ENCODE measurements at regions not wholly inside any gene's neighbourhood (a gene's known extent, or its start where the extent isn't known, plus 50 kb on each side); places are given as distances from the start of the nearest gene placed in this dataset.
"Not testable (repeated sequence)": the region's sequence is repeated elsewhere in the genome, so short reads cannot be mapped to it uniquely, and the experiment has no call there.

DNA sequence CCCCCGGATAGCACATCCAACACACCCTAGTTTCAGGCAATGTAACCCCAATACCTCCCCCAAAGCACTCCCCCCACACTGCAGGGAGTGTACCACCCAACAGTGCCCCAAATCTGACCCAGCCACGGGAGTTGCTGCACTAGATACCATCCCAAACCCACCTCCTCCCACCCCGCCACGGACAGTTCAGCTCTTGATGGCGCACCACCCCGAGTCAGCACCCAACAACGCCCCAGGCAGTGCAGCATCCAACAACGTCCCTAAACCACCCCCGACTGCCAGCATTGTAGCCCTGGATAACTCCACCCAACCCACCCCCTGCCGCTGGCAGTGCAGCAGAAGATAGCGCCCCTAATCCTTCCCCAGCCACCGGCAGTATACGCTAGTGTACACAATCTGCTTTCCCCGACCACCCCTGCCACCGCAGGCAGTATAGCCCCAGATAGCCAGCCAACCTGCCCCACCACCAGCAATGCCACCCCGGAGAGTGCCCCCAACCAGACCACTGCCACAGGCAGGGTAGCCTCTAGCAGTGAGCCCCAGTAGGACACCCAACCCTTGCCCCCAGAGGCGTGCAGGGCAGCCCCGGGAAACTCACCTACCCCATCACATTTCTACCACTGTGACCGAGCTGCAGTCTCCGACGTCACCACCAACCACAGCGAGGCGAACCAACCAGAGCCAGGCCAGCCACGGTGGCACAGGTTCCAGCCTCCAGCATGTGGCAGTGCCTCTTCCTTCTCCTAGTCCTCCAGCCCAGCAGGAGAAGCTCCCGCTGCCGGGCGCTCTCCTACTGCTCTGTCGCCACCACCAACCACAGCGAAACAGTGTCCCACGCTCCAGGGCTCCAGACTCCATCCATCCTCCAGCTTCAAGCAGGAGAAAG is 178.1 kb downstream of the POTEB3 start:
- no peaks in the 10 kb centered on the region for H3F3A ChIP-seq (ENCODE audit: insufficient read depth, low read length)
- H3K4me1 ChIP-seq (ENCODE audit: low read length), result no peaks in the 10 kb centered on the region
- no peak overlapping the region for H3K9ac ChIP-seq (ENCODE audit: low read length)
- H3K4me2 ChIP-seq (ENCODE audit: low read depth, low read length), result no peak overlapping the region
- H2AFZ ChIP-seq (ENCODE audit: low read length), result no peak overlapping the region
- no peaks in the 10 kb centered on the region for H4K20me1 ChIP-seq (ENCODE audit: insufficient read depth, low read length)
- H3K27me3 ChIP-seq (replicated peaks; ENCODE audit: insufficient read depth, low read length), result no peaks in the 10 kb centered on the region
- H3K36me3 ChIP-seq (replicated peaks; ENCODE audit: insufficient read depth, low read length), result no peaks in the 10 kb centered on the region
- no peak for TF ChIP-seq EZH2phosphoT487 (IDR thresholded peaks at IDR 0.05; ENCODE audit: low read length)
- TF ChIP-seq EZH2 (optimal IDR thresholded peaks at IDR 0.05; ENCODE audit: low read depth, low read length), result no peak
- TF ChIP-seq, protein P1, sequence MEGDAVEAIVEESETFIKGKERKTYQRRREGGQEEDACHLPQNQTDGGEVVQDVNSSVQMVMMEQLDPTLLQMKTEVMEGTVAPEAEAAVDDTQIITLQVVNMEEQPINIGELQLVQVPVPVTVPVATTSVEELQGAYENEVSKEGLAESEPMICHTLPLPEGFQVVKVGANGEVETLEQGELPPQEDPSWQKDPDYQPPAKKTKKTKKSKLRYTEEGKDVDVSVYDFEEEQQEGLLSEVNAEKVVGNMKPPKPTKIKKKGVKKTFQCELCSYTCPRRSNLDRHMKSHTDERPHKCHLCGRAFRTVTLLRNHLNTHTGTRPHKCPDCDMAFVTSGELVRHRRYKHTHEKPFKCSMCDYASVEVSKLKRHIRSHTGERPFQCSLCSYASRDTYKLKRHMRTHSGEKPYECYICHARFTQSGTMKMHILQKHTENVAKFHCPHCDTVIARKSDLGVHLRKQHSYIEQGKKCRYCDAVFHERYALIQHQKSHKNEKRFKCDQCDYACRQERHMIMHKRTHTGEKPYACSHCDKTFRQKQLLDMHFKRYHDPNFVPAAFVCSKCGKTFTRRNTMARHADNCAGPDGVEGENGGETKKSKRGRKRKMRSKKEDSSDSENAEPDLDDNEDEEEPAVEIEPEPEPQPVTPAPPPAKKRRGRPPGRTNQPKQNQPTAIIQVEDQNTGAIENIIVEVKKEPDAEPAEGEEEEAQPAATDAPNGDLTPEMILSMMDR (IDR thresholded peaks at IDR 0.05; ENCODE audit: low read length), result no peak
- H3K79me2 ChIP-seq (ENCODE audit: low read length), result no peaks in the 10 kb centered on the region
- no peak overlapping the region for H3K4me3 ChIP-seq (ENCODE audit: low read length)
- no peak overlapping the region for H3K27ac ChIP-seq (ENCODE audit: low read length)
- no peaks in the 10 kb centered on the region for H3K9me2 ChIP-seq (replicated peaks; ENCODE audit: insufficient read depth, low read length)
- peak; percentile 4 for DNase-seq
- no peaks in the 10 kb centered on the region for H3K9me3 ChIP-seq (replicated peaks; ENCODE audit: insufficient read depth, low read length)

GRCh38 chr15:21261396-21261964 is 178.8 kb downstream of the POTEB3 start:
- no peaks in the 10 kb centered on the region for H3K36me3 ChIP-seq (replicated peaks; ENCODE audit: insufficient read depth, low read length)
- H3K4me2 ChIP-seq (ENCODE audit: low read depth, low read length), result no peak overlapping the region
- H3K4me3 ChIP-seq (ENCODE audit: low read length), result no peak overlapping the region
- no peaks in the 10 kb centered on the region for H3K4me1 ChIP-seq (ENCODE audit: low read length)
- H3K79me2 ChIP-seq (ENCODE audit: low read length), result no peaks in the 10 kb centered on the region
- no peak overlapping the region for H2AFZ ChIP-seq (ENCODE audit: low read length)
- H3K9me2 ChIP-seq (replicated peaks; ENCODE audit: insufficient read depth, low read length), result no peaks in the 10 kb centered on the region
- H4K20me1 ChIP-seq (ENCODE audit: insufficient read depth, low read length), result no peaks in the 10 kb centered on the region
- H3F3A ChIP-seq (ENCODE audit: insufficient read depth, low read length), result no peaks in the 10 kb centered on the region
- no peaks in the 10 kb centered on the region for H3K9me3 ChIP-seq (replicated peaks; ENCODE audit: insufficient read depth, low read length)
- no peak overlapping the region for H3K27ac ChIP-seq (ENCODE audit: low read length)
- DNase-seq, result no peak
- no peak overlapping the region for H3K9ac ChIP-seq (ENCODE audit: low read length)
- no peaks in the 10 kb centered on the region for H3K27me3 ChIP-seq (replicated peaks; ENCODE audit: insufficient read depth, low read length)
- no peak for TF ChIP-seq EZH2phosphoT487 (IDR thresholded peaks at IDR 0.05; ENCODE audit: low read length)
- TF ChIP-seq EZH2 (optimal IDR thresholded peaks at IDR 0.05; ENCODE audit: low read depth, low read length), result no peak
- TF ChIP-seq, protein P1 (IDR thresholded peaks at IDR 0.05; ENCODE audit: low read length), result no peak

- no peaks in the 10 kb centered on the region for H3K27me3 ChIP-seq (replicated peaks; ENCODE audit: insufficient read depth, low read length)
- no peak overlapping the region for H3K27ac ChIP-seq (ENCODE audit: low read length)
- H3K4me2 ChIP-seq (ENCODE audit: low read depth, low read length), result no peak overlapping the region
- H4K20me1 ChIP-seq (ENCODE audit: insufficient read depth, low read length), result no peaks in the 10 kb centered on the region
- TF ChIP-seq, protein P1 (IDR thresholded peaks at IDR 0.05; ENCODE audit: low read length), result no peak
- no peak for TF ChIP-seq EZH2phosphoT487 (IDR thresholded peaks at IDR 0.05; ENCODE audit: low read length)
- no peak for TF ChIP-seq EZH2 (optimal IDR thresholded peaks at IDR 0.05; ENCODE audit: low read depth, low read length)
- H3K36me3 ChIP-seq (replicated peaks; ENCODE audit: insufficient read depth, low read length), result no peaks in the 10 kb centered on the region
- no peaks in the 10 kb centered on the region for H3K79me2 ChIP-seq (ENCODE audit: low read length)
- no peaks in the 10 kb centered on the region for H3F3A ChIP-seq (ENCODE audit: insufficient read depth, low read length)
- no peak for DNase-seq
- H3K9ac ChIP-seq (ENCODE audit: low read length), result no peak overlapping the region
- no peak overlapping the region for H2AFZ ChIP-seq (ENCODE audit: low read length)
- no peaks in the 10 kb centered on the region for H3K9me3 ChIP-seq (replicated peaks; ENCODE audit: insufficient read depth, low read length)
- no peak overlapping the region for H3K4me3 ChIP-seq (ENCODE audit: low read length)
- H3K9me2 ChIP-seq (replicated peaks; ENCODE audit: insufficient read depth, low read length), result no peaks in the 10 kb centered on the region
- H3K4me1 ChIP-seq (ENCODE audit: low read length), result no peaks in the 10 kb centered on the region
Measured at GRCh38 chr15:21260966-21261395, 179.3 kb downstream of the POTEB3 start.

GRCh38 chr15:21258635-21259034 is 181.7 kb downstream of the POTEB3 start:
- H3K4me3 ChIP-seq (ENCODE audit: low read length); H3F3A ChIP-seq (ENCODE audit: insufficient read depth, low read length); H3K9me2 ChIP-seq (replicated peaks; ENCODE audit: insufficient read depth, low read length); H3K9me3 ChIP-seq (replicated peaks; ENCODE audit: insufficient read depth, low read length); H4K20me1 ChIP-seq (ENCODE audit: insufficient read depth, low read length); H3K9ac ChIP-seq (ENCODE audit: low read length); H3K4me1 ChIP-seq (ENCODE audit: low read length); H3K4me2 ChIP-seq (ENCODE audit: low read depth, low read length); H2AFZ ChIP-seq (ENCODE audit: low read length); H3K27ac ChIP-seq (ENCODE audit: low read length); H3K27me3 ChIP-seq (replicated peaks; ENCODE audit: insufficient read depth, low read length); H3K36me3 ChIP-seq (replicated peaks; ENCODE audit: insufficient read depth, low read length); H3K79me2 ChIP-seq (ENCODE audit: low read length): not testable (repeated sequence)
- peak; percentile 5 for DNase-seq

DNA sequence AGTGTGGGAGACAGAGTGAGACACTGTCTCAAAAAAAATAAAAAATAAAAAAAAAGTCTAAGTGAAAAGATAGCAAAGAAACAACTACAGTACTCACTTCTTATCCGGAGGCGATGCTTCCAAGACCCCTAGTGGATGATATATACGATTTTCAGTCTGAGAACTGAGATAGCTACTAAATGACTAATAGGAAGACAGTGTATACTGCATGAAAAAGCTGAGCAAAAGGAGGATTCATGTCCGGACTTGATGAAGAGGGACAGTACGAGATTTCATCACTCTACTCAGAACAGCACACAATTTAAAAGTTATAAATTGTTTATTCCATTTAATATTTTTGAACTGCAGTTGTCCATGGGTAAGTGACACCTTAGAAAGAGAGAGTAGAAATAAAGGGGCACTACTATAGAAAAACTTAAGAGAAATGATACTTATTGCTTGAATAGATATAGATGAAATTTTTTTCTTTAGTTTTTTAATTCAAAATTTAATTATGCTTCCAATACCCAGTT is 190.7 kb downstream of the POTEB3 start:
- not testable (repeated sequence) for H3K79me2 ChIP-seq (ENCODE audit: low read length); H2AFZ ChIP-seq (ENCODE audit: low read length); H3K9ac ChIP-seq (ENCODE audit: low read length); H3K4me1 ChIP-seq (ENCODE audit: low read length); DNase-seq; H4K20me1 ChIP-seq (ENCODE audit: insufficient read depth, low read length); H3K9me2 ChIP-seq (replicated peaks; ENCODE audit: insufficient read depth, low read length); H3K36me3 ChIP-seq (replicated peaks; ENCODE audit: insufficient read depth, low read length); H3K4me3 ChIP-seq (ENCODE audit: low read length); H3K9me3 ChIP-seq (replicated peaks; ENCODE audit: insufficient read depth, low read length); H3K4me2 ChIP-seq (ENCODE audit: low read depth, low read length); H3K27me3 ChIP-seq (replicated peaks; ENCODE audit: insufficient read depth, low read length); H3K27ac ChIP-seq (ENCODE audit: low read length); H3F3A ChIP-seq (ENCODE audit: insufficient read depth, low read length)

Measured in MM.1S (cell line).